ENCODE measurements at regions not wholly inside any gene's neighbourhood (a gene's known extent, or its start where the extent isn't known, plus 50 kb on each side); places are given as distances from the start of the nearest gene placed in this dataset.

- no peak for DNase-seq
- H3K4me1 ChIP-seq, result no peaks in the 10 kb centered on the region
- TF ChIP-seq POLR2AphosphoS5 (IDR thresholded peaks at IDR 0.05) (no peak), CTCF (IDR thresholded peaks at IDR 0.05) (no peak), POLR2A (IDR thresholded peaks at IDR 0.05) (no peak)
- no peaks in the 10 kb centered on the region for H3K9me3 ChIP-seq
- WGBS, 5 donors, result 67 to 79% (median 74%) methylated on average over 1 of the region's 1 CpG
- intact Hi-C loops (cut with DNase I; ENCODE audit: low total_unique reads), result no loop called here
- H3K27ac ChIP-seq, result no peak overlapping the region
- no peaks in the 10 kb centered on the region for H3K36me3 ChIP-seq
- H3K27me3 ChIP-seq, result no peaks in the 10 kb centered on the region
- no peak overlapping the region for H3K4me3 ChIP-seq
These were observed 970.9 kb downstream of the EFNA5 start for GRCh38 chr5:106699796-106700195.

- WGBS, 5 donors, result 62 to 80% (median 69%) methylated on average over 6 of the region's 6 CpGs
- intact Hi-C loops (cut with DNase I; ENCODE audit: low total_unique reads), result no loop called here
These were observed 971.5 kb downstream of the EFNA5 start for GRCh38 chr5:106699198-106699597.

GRCh38 chr5:106698169-106698568 is 972.6 kb downstream of the EFNA5 start:
- no peak overlapping the region for H3K4me3 ChIP-seq
- DNase-seq, result no peak
- H3K36me3 ChIP-seq, result no peaks in the 10 kb centered on the region
- H3K27me3 ChIP-seq, result no peaks in the 10 kb centered on the region
- 89 to 98% (median 94%) methylated on average over 5 of the region's 5 CpGs for WGBS, 5 donors
- intact Hi-C loops (cut with DNase I; ENCODE audit: low total_unique reads), result no loop called here
- TF ChIP-seq POLR2AphosphoS5 (IDR thresholded peaks at IDR 0.05) (no peak), POLR2A (IDR thresholded peaks at IDR 0.05) (no peak), CTCF (IDR thresholded peaks at IDR 0.05) (no peak), EP300 (IDR thresholded peaks at IDR 0.05) (no peak)
- H3K27ac ChIP-seq, result no peak overlapping the region
- H3K4me1 ChIP-seq, result no peaks in the 10 kb centered on the region
- no peaks in the 10 kb centered on the region for H3K9me3 ChIP-seq

More at GRCh38 chr5:106699198-106699597, 971.5 kb downstream of the EFNA5 start:
- no peak for DNase-seq
- H3K4me1 ChIP-seq, result no peaks in the 10 kb centered on the region
- no peaks in the 10 kb centered on the region for H3K9me3 ChIP-seq
- no peaks in the 10 kb centered on the region for H3K36me3 ChIP-seq
- H3K27me3 ChIP-seq, result no peaks in the 10 kb centered on the region
- no peak overlapping the region for H3K4me3 ChIP-seq
- no peak for TF ChIP-seq CTCF (IDR thresholded peaks at IDR 0.05)
- TF ChIP-seq EP300 (IDR thresholded peaks at IDR 0.05), result no peak
- TF ChIP-seq POLR2AphosphoS5 (IDR thresholded peaks at IDR 0.05), result no peak
- TF ChIP-seq POLR2A (IDR thresholded peaks at IDR 0.05), result no peak
- no peak overlapping the region for H3K27ac ChIP-seq

- Histone ChIP-seq H3K4me1 (no peaks in the 10 kb centered on the region), H3K27ac (no peak overlapping the region), H3K36me3 (no peaks in the 10 kb centered on the region), H3K27me3 (no peaks in the 10 kb centered on the region), H3K9me3 (no peaks in the 10 kb centered on the region), H3K4me3 (no peak overlapping the region)
- 65 to 80% (median 73%) methylated on average over 2 of the region's 2 CpGs for WGBS, 5 donors
- DNase-seq, result no peak
- intact Hi-C loops (cut with DNase I; ENCODE audit: low total_unique reads), result no loop called here
- no peak for TF ChIP-seq CTCF (IDR thresholded peaks at IDR 0.05)
- no peak for TF ChIP-seq POLR2A (IDR thresholded peaks at IDR 0.05)
- TF ChIP-seq EP300 (IDR thresholded peaks at IDR 0.05), result no peak
- no peak for TF ChIP-seq POLR2AphosphoS5 (IDR thresholded peaks at IDR 0.05)
These were observed 979.0 kb downstream of the EFNA5 start for GRCh38 chr5:106691701-106692100.

Measured in stomach (tissue), 8 donors.